SK-N-SH (cell line): ENCODE measurements at regions not wholly inside any gene's neighbourhood (a gene's known extent, or its start where the extent isn't known, plus 50 kb on each side); places are given as distances from the start of the nearest gene placed in this dataset.

Experiments
- CTCF ChIA-PET: fragments of 300-600, 350-600 bp; formaldehyde crosslinking; extraction: SDS; loops from one replicate; lab custom pipeline; 2021; lab: Yijun Ruan, JAX
- POLR2A ChIA-PET: fragments of 350-600 bp; sonication (Branson Sonifier 250); formaldehyde crosslinking; extraction: SDS; loops from one replicate; lab custom pipeline; 2020; ENCODE audit warnings: antibody characterized with exemption, inconsistent platforms; lab: Yijun Ruan, JAX
- DNase-seq: peaks from one replicate; pipeline ENCODE4 v3.0.0; 2012
- H2AFZ ChIP-seq: fragments of 200-600 bp; sonication (generic); 2 replicates; pipeline ENCODE4 v1.8.1; 2016; ENCODE audit warnings: antibody characterized with exemption, mild to moderate bottlenecking, low read depth
- H3F3A ChIP-seq: fragments of 200-600 bp; sonication (generic); replicated peaks from 2 replicates; pipeline ENCODE3; 2016; ENCODE audit warnings: antibody characterized with exemption, mild to moderate bottlenecking; ENCODE audit not compliant: insufficient read depth
- H3K27ac ChIP-seq, 2 experiments: fragments of 200-500 bp in 1 of 2; fragments of 200-600 bp in 1 of 2; sonication (Bioruptor generic) in 1 of 2; sonication (generic), shearing (Covaris generic) in 1 of 2; 2 replicates each; pipeline versions ENCODE4 v1.5.1 to v1.6.1; 2014 to 2016; ENCODE audit warnings: low read depth in 2 of 2, inconsistent platforms in 1 of 2, low read length in 1 of 2, mild to moderate bottlenecking in 1 of 2, mixed read lengths in 1 of 2
- H3K27me3 ChIP-seq: fragments of 200-600 bp; sonication (generic), shearing (Covaris generic); 2 replicates; pipeline ENCODE4 v1.6.1; 2016; ENCODE audit warnings: mixed run types; ENCODE audit not compliant: insufficient read depth
- H3K36me3 ChIP-seq, 2 experiments: fragments of 200-500 bp in 1 of 2; fragments of 200-600 bp in 1 of 2; sonication (Bioruptor generic) in 1 of 2; sonication (generic) in 1 of 2; replicated peaks in 1 of 2; 2 replicates each; pipeline versions ENCODE3 to v1.5.1; 2014 to 2016; ENCODE audit warnings: low read length in 1 of 2, mild to moderate bottlenecking in 1 of 2; ENCODE audit not compliant: insufficient read depth in 2 of 2, control insufficient read depth in 1 of 2
- H3K4me1 ChIP-seq, 2 experiments: fragments of 200-500 bp in 1 of 2; fragments of 200-600 bp in 1 of 2; sonication (Bioruptor generic) in 1 of 2; sonication (generic), shearing (Covaris generic) in 1 of 2; 2 replicates each; pipeline versions ENCODE4 v1.5.1 to v1.6.1; 2014 to 2016; ENCODE audit warnings: low read depth in 1 of 2, low read length in 1 of 2, mixed run types in 1 of 2; ENCODE audit not compliant: insufficient read depth in 2 of 2, control insufficient read depth in 1 of 2
- H3K4me2 ChIP-seq: fragments of 200-600 bp; sonication (generic), shearing (Covaris generic); 2 replicates; pipeline ENCODE4 v1.6.1; 2017; ENCODE audit warnings: mixed run types
- H3K4me3 ChIP-seq, 2 experiments: fragments of 200-500 bp in 1 of 2; fragments of 200-600 bp in 1 of 2; sonication (Bioruptor generic) in 1 of 2; sonication (generic), shearing (Covaris generic) in 1 of 2; 2 replicates each; pipeline versions ENCODE4 v1.5.1 to v1.8.1; 2014 to 2016; ENCODE audit warnings: low read depth in 2 of 2, inconsistent platforms in 1 of 2, low read length in 1 of 2, mild to moderate bottlenecking in 1 of 2, mixed read lengths in 1 of 2, moderate library complexity in 1 of 2
- H3K79me2 ChIP-seq: fragments of 200-600 bp; sonication (generic); 2 replicates; pipeline ENCODE4 v1.8.1; 2017; ENCODE audit warnings: mild to moderate bottlenecking; ENCODE audit not compliant: insufficient read depth
- H3K9ac ChIP-seq: fragments of 200-600 bp; sonication (generic); 2 replicates; pipeline ENCODE4 v1.6.1; 2017; ENCODE audit warnings: mixed run types
- H3K9me2 ChIP-seq: fragments of 200-600 bp; sonication (generic); 2 replicates; pipeline ENCODE4 v1.6.1; 2017; ENCODE audit warnings: mixed run types
- H3K9me3 ChIP-seq: fragments of 200-600 bp; sonication (generic); 2 replicates; pipeline ENCODE4 v1.6.1; 2017; ENCODE audit warnings: mixed run types, mild to moderate bottlenecking, moderate library complexity
- H4K20me1 ChIP-seq: fragments of 200-600 bp; sonication (generic); 2 replicates; pipeline ENCODE4 v1.6.1; 2017; ENCODE audit warnings: mild to moderate bottlenecking, mixed run types; ENCODE audit not compliant: insufficient read depth
- GABPA ChIP-seq: IDR thresholded peaks from 2 replicates; pipeline ENCODE4 v1.4.0; 2012; ENCODE audit warnings: low read depth, mild to moderate bottlenecking
- JUND ChIP-seq: IDR thresholded peaks from 2 replicates; pipeline ENCODE4 v1.4.0; 2012
- MEF2A ChIP-seq: IDR thresholded peaks from 2 replicates; pipeline ENCODE4 v1.4.0; 2012; ENCODE audit warnings: low read depth, borderline replicate concordance
- MXI1 ChIP-seq: IDR thresholded peaks from 2 replicates; pipeline ENCODE4 v1.6.1; 2012; ENCODE audit warnings: mild to moderate bottlenecking, low read depth, low read length, improper control_type of control experiment
- NFIC ChIP-seq: IDR thresholded peaks from 2 replicates; pipeline ENCODE4 v1.4.0; 2012; ENCODE audit warnings: borderline replicate concordance
- RFX5 ChIP-seq: IDR thresholded peaks from 2 replicates; pipeline ENCODE4 v1.6.1; 2012; ENCODE audit warnings: mild to moderate bottlenecking, improper control_type of control experiment, low read length
- TEAD4 ChIP-seq: IDR thresholded peaks from 2 replicates; pipeline ENCODE4 v1.4.0; 2012; ENCODE audit warnings: mild to moderate bottlenecking, borderline replicate concordance; ENCODE audit not compliant: insufficient read depth
- WGBS: methylation state at CpG from one replicate; pipeline ENCODE4 v1.1.6; 2017; ENCODE audit warnings: low lambda C conversion rate; 5-methylcytosine and 5-hydroxymethylcytosine counted together
- TF ChIP-seq, protein P1 (sequence below): IDR thresholded peaks from 2 replicates; pipeline ENCODE4 v1.6.1; 2012; ENCODE audit warnings: mild to moderate bottlenecking, low read depth, low read length, moderate library complexity
- TF ChIP-seq, protein P2 (sequence below): fragments of 200-600 bp; sonication (generic); IDR thresholded peaks from 2 replicates; pipeline ENCODE4 v1.6.1; 2017; ENCODE audit warnings: antibody characterized with exemption, mild to moderate bottlenecking, moderate library complexity

- Histone ChIP-seq H3K36me3 (no peaks in the 10 kb centered on the region), H3K9me2 (no peaks in the 10 kb centered on the region), H4K20me1 (no peaks in the 10 kb centered on the region), H3K79me2 (no peaks in the 10 kb centered on the region), H2AFZ (no peak overlapping the region), H3K4me2 (no peak overlapping the region), H3K27ac (no peak overlapping the region), H3K4me1 (no peaks in the 10 kb centered on the region; a peak in 1 of 4 replicates), H3K4me3 (no peak overlapping the region), H3K9ac (no peak overlapping the region), H3K27me3 (no peaks in the 10 kb centered on the region; the same call in 1 of the 2 replicates), H3K9me3 (no peaks in the 10 kb centered on the region), H3F3A (no peaks in the 10 kb centered on the region)
- 37% methylated on average over 5 of the region's 5 CpGs for WGBS
- TF ChIP-seq MXI1 = no peak
- TF ChIP-seq, protein P1, sequence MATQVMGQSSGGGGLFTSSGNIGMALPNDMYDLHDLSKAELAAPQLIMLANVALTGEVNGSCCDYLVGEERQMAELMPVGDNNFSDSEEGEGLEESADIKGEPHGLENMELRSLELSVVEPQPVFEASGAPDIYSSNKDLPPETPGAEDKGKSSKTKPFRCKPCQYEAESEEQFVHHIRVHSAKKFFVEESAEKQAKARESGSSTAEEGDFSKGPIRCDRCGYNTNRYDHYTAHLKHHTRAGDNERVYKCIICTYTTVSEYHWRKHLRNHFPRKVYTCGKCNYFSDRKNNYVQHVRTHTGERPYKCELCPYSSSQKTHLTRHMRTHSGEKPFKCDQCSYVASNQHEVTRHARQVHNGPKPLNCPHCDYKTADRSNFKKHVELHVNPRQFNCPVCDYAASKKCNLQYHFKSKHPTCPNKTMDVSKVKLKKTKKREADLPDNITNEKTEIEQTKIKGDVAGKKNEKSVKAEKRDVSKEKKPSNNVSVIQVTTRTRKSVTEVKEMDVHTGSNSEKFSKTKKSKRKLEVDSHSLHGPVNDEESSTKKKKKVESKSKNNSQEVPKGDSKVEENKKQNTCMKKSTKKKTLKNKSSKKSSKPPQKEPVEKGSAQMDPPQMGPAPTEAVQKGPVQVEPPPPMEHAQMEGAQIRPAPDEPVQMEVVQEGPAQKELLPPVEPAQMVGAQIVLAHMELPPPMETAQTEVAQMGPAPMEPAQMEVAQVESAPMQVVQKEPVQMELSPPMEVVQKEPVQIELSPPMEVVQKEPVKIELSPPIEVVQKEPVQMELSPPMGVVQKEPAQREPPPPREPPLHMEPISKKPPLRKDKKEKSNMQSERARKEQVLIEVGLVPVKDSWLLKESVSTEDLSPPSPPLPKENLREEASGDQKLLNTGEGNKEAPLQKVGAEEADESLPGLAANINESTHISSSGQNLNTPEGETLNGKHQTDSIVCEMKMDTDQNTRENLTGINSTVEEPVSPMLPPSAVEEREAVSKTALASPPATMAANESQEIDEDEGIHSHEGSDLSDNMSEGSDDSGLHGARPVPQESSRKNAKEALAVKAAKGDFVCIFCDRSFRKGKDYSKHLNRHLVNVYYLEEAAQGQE = 0 out of 2 replicates have a peak, but pooled peaks have one; percentile 11
- TF ChIP-seq, protein P2, sequence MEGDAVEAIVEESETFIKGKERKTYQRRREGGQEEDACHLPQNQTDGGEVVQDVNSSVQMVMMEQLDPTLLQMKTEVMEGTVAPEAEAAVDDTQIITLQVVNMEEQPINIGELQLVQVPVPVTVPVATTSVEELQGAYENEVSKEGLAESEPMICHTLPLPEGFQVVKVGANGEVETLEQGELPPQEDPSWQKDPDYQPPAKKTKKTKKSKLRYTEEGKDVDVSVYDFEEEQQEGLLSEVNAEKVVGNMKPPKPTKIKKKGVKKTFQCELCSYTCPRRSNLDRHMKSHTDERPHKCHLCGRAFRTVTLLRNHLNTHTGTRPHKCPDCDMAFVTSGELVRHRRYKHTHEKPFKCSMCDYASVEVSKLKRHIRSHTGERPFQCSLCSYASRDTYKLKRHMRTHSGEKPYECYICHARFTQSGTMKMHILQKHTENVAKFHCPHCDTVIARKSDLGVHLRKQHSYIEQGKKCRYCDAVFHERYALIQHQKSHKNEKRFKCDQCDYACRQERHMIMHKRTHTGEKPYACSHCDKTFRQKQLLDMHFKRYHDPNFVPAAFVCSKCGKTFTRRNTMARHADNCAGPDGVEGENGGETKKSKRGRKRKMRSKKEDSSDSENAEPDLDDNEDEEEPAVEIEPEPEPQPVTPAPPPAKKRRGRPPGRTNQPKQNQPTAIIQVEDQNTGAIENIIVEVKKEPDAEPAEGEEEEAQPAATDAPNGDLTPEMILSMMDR = peak; percentile 19; the same call in 1 of the 2 replicates
- ChIA-PET POLR2A (no interaction called here), CTCF (interaction anchor here (0.7 kb wide), 1 partner anchor 66 kb away, joined by 3 read pairs; no protein-coding TSS in a partner anchor)
- DNase-seq = no peak
Observed at GRCh38 chr4:187175197-187175596, 451.5 kb upstream of the FAT1 start.

DNA sequence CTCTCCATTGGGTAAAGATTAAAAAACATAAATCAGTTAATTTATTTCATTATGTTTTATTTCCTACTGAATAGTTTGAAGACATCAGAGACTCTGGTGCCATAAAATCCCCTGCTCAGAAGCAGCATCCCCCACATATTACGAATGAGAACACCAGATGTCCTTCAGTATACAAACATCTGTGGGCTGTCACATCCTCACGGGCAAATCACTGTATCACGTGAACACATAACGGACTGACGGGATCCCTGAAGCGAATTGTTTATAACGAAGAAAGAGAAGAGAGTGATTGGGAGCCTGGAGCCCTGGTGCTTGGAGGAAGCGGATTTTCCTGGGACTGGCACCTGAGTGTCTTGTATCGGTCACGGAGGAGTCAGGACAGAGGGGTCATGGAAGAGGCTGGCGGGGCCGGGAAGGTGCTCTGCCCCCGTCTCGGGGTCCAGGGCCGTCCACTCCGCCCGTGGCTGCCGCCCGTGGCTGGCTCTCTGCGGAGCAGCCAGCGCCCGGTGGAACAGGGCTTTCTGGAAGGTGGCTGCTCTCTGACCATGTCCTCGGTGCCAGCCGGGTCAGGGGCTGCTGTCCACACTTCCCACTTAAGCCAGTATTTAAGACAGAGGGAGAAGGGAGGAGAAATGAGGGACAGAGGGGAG is 452.7 kb upstream of the FAT1 start:
- no peak overlapping the region for H2AFZ ChIP-seq
- no peaks in the 10 kb centered on the region for H3F3A ChIP-seq
- TF ChIP-seq, protein P2 = no peak
- no peak for TF ChIP-seq GABPA
- TF ChIP-seq JUND = no peak
- TF ChIP-seq MEF2A = no peak
- no peak for TF ChIP-seq NFIC
- no peak for TF ChIP-seq TEAD4
- no peak for TF ChIP-seq RFX5
- TF ChIP-seq, all 33 proteins: peak for 0
- CTCF ChIA-PET = no interaction called here
- 45% methylated on average over 22 of the region's 24 CpGs for WGBS
- no peaks in the 10 kb centered on the region for H3K36me3 ChIP-seq
- no peak overlapping the region for H3K4me2 ChIP-seq
- no peaks in the 10 kb centered on the region for H3K79me2 ChIP-seq
- H3K9me3 ChIP-seq = no peaks in the 10 kb centered on the region
- H3K27me3 ChIP-seq = no peaks in the 10 kb centered on the region; the same call in 1 of the 2 replicates
- H3K9me2 ChIP-seq = no peaks in the 10 kb centered on the region
- H4K20me1 ChIP-seq = no peaks in the 10 kb centered on the region
- POLR2A ChIA-PET = no interaction called here
- H3K4me1 ChIP-seq = no peaks in the 10 kb centered on the region; a peak in 1 of 4 replicates
- no peak overlapping the region for H3K27ac ChIP-seq
- H3K9ac ChIP-seq = no peak overlapping the region
- peak; percentile 8 for DNase-seq
- no peak overlapping the region for H3K4me3 ChIP-seq
